Vagina (tissue), 2 donors: ENCODE measurements at regions not wholly inside any gene's neighbourhood (a gene's known extent, or its start where the extent isn't known, plus 50 kb on each side); places are given as distances from the start of the nearest gene placed in this dataset.

Source experiments
- POLR2AphosphoS5 ChIP-seq, 2 donors: sonication (generic); formaldehyde crosslinking; IDR thresholded peaks; one replicate each; pipeline ENCODE4 v1.9.0; 2017; ENCODE audit warnings: antibody characterized with exemption in 2 of 2, mild to moderate bottlenecking in 2 of 2, low read depth in 1 of 2; ENCODE audit not compliant: insufficient read depth in 1 of 2
- TF ChIP-seq, protein P1 (sequence below), 3 experiments: fragments of 450-650 bp in 2 of 3; fragments of 200-600 bp in 1 of 3; sonication (generic) in 1 of 3; IDR thresholded peaks; one replicate each; pipeline ENCODE4 v1.5.1; 2017 to 2019; ENCODE audit warnings: antibody characterized with exemption in 3 of 3, mild to moderate bottlenecking in 2 of 3, moderate library complexity in 2 of 3

DNA sequence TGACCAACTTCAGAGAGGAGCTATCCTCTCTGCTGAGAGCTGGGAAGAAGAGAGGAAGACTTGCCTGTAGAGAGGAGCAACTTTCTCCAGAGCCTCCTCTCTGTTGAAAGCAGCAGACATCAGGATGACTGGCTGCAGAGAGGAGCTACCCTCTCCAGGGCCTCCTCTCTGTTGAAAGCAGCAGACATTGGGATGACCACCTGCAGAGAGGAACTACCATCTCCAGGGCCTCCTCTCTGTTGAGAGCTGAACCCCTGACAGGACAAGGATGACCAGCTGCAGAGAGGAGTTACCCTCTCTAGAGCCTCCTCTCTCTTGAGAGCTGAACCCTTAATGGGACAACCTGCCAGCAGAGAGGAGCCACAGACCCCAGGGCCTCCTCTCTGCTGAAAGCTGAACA is 83.0 kb upstream of the GJB5 start:
- TF ChIP-seq, protein P1, sequence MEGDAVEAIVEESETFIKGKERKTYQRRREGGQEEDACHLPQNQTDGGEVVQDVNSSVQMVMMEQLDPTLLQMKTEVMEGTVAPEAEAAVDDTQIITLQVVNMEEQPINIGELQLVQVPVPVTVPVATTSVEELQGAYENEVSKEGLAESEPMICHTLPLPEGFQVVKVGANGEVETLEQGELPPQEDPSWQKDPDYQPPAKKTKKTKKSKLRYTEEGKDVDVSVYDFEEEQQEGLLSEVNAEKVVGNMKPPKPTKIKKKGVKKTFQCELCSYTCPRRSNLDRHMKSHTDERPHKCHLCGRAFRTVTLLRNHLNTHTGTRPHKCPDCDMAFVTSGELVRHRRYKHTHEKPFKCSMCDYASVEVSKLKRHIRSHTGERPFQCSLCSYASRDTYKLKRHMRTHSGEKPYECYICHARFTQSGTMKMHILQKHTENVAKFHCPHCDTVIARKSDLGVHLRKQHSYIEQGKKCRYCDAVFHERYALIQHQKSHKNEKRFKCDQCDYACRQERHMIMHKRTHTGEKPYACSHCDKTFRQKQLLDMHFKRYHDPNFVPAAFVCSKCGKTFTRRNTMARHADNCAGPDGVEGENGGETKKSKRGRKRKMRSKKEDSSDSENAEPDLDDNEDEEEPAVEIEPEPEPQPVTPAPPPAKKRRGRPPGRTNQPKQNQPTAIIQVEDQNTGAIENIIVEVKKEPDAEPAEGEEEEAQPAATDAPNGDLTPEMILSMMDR (IDR thresholded peaks at IDR 0.05), result no peak
- no peak for TF ChIP-seq POLR2AphosphoS5 (IDR thresholded peaks at IDR 0.05; ENCODE audit: insufficient read depth in 1 of 2, low read depth in 1 of 2)
